ENCODE measurements at regions not wholly inside any gene's neighbourhood (a gene's known extent, or its start where the extent isn't known, plus 50 kb on each side); places are given as distances from the start of the nearest gene placed in this dataset.
A peak's percentile ranks its signal among the peaks of the same experiment; 100 is the strongest.

- CTCF ChIA-PET (ENCODE audit: partially characterized antibody) = interaction anchor here (0.7 to 5.5 kb wide), 6 partner anchors 8 to 673 kb away, joined by 3 to 27 read pairs (median 3); no protein-coding TSS in a partner anchor
- H2BK5ac ChIP-seq (ENCODE audit: low read depth, low read length) = no peak overlapping the region
- no peak overlapping the region for H2BK120ac ChIP-seq (replicated peaks; ENCODE audit: low read depth, low read length)
- DNase-seq (ENCODE audit: low read depth in 1 of 2, low spot score in 2 of 2) (no peak), FAIRE-seq (no peak)
- H2BK12ac ChIP-seq (ENCODE audit: low read depth, low read length) = no peak overlapping the region
- no peak overlapping the region for H3K18ac ChIP-seq (ENCODE audit: extremely low read depth, low read length)
- H3K4me3 ChIP-seq (ENCODE audit: extremely low read depth in 1 of 4, insufficient read depth in 2 of 4, low read depth in 3 of 4, low read length in 4 of 4) = no peak overlapping the region
- no peaks in the 10 kb centered on the region for H4K20me1 ChIP-seq (replicated peaks in 1 of 2; ENCODE audit: control insufficient read depth in 1 of 2, insufficient read depth in 2 of 2, low read length in 2 of 2)
- H3K23ac ChIP-seq (ENCODE audit: insufficient read length) = no peak overlapping the region
- no peak overlapping the region for H2AFZ ChIP-seq (ENCODE audit: low read length)
- H3K56ac ChIP-seq (replicated peaks; ENCODE audit: insufficient read length, low read depth, low read length) = no peak overlapping the region
- H3K79me1 ChIP-seq (ENCODE audit: low read depth, low read length) = no peaks in the 10 kb centered on the region
- H3K4ac ChIP-seq (replicated peaks; ENCODE audit: insufficient read length, low read depth, low read length) = no peak overlapping the region
- no peak overlapping the region for H3K9ac ChIP-seq (replicated peaks in 1 of 4; ENCODE audit: extremely low read depth in 1 of 4, low read depth in 3 of 4, low read length in 3 of 4)
- POLR2A ChIA-PET (ENCODE audit: partially characterized antibody) = no interaction called here
- H3K36me3 ChIP-seq (ENCODE audit: control insufficient read depth in 2 of 4, insufficient read depth in 4 of 4, low read length in 3 of 4) = no peaks in the 10 kb centered on the region; a peak in 1 of 8 replicates
- no peaks in the 10 kb centered on the region for H3K9me3 ChIP-seq (ENCODE audit: insufficient read depth in 2 of 2, low read depth in 1 of 2, low read length in 1 of 2)
- H4K91ac ChIP-seq (replicated peaks; ENCODE audit: insufficient read length, low read length) = no peak overlapping the region
- H3K23me2 ChIP-seq (ENCODE audit: low read depth, low read length) = no peaks in the 10 kb centered on the region
- no peaks in the 10 kb centered on the region; a peak in 1 of 7 replicates for H3K4me1 ChIP-seq (replicated peaks in 1 of 4; ENCODE audit: control insufficient read depth in 3 of 4, insufficient read depth in 4 of 4, low read length in 3 of 4)
- no peak overlapping the region for H4K8ac ChIP-seq (ENCODE audit: extremely low read depth, insufficient read depth, low read length)
- H2AK5ac ChIP-seq (ENCODE audit: low read depth, low read length) = no peak overlapping the region
- no peaks in the 10 kb centered on the region for H3K27me3 ChIP-seq (replicated peaks in 1 of 4; ENCODE audit: control insufficient read depth in 3 of 4, extremely low read depth in 1 of 4, insufficient read depth in 3 of 4, low read length in 3 of 4)
- no peak overlapping the region for H3K27ac ChIP-seq (ENCODE audit: low read depth, low read length)
- H3K79me2 ChIP-seq (ENCODE audit: control insufficient read depth in 1 of 2, insufficient read depth in 2 of 2, low read length in 2 of 2) = no peaks in the 10 kb centered on the region
- no peak for TF ChIP-seq MAFK (IDR thresholded peaks at IDR 0.05; ENCODE audit: low read depth, low read length)
- 0 out of 2 replicates have a peak, but pooled peaks have one; percentile 32 for TF ChIP-seq JUND (IDR thresholded peaks at IDR 0.05; ENCODE audit: low read length)
- no peak overlapping the region for H2BK20ac ChIP-seq (ENCODE audit: low read length)
- 91% methylated on average over 12 of the region's 12 CpGs; no CpG with 5 or more reads in 1 of the 2 experiments for WGBS, 2 experiments (ENCODE audit: extremely low coverage in 1 of 2, insufficient coverage in 1 of 2, insufficient read length in 1 of 2, insufficient replicate concordance in 2 of 2, low coverage in 1 of 2, low lambda C conversion rate in 2 of 2, missing lambda C conversion rate in 1 of 2)
- no peak overlapping the region for H2BK15ac ChIP-seq (ENCODE audit: low read length)
- no peak overlapping the region for H4K5ac ChIP-seq (ENCODE audit: insufficient read length, low read depth, low read length)
- no peak overlapping the region for H3K4me2 ChIP-seq (ENCODE audit: insufficient read depth in 1 of 2, low read depth in 2 of 2, low read length in 2 of 2)
- H3K14ac ChIP-seq (ENCODE audit: insufficient read length) = no peak overlapping the region
Observed at GRCh38 chr3:188975600-188976314, 196.0 kb upstream of the TPRG1 start.
